Body of pancreas (tissue), 4 donors: ENCODE measurements at regions not wholly inside any gene's neighbourhood (a gene's known extent, or its start where the extent isn't known, plus 50 kb on each side); places are given as distances from the start of the nearest gene placed in this dataset.

Experiments used
- ATAC-seq: fragments of 150-250 bp; one replicate; pipeline ENCODE4 v1.9.1; 2016
- DNase-seq, 4 donors: peaks; one replicate each; pipeline ENCODE4 v3.0.0-alpha.2; 2019
- H3K27ac ChIP-seq, 4 donors: fragments of 200-600 bp; sonication (generic); 1 replicate in 3 of 4; 2 replicates in 1 of 4; pipeline versions ENCODE4 v1.5.1 to v1.6.1; 2016 to 2019; ENCODE audit warnings: mild to moderate bottlenecking in 1 of 4, mixed read lengths in 1 of 4, moderate library complexity in 1 of 4
- H3K27me3 ChIP-seq, 2 donors: fragments of 200-600 bp; sonication (generic); one replicate each; pipeline ENCODE4 v1.6.0; 2016; ENCODE audit warnings: mild to moderate bottlenecking in 1 of 2
- H3K36me3 ChIP-seq, 2 donors: fragments of 200-600 bp; sonication (generic); replicated peaks in 1 of 2; 2 replicates each; pipeline ENCODE4 v1.5.1; 2016; ENCODE audit warnings: low read depth in 2 of 2; ENCODE audit not compliant: insufficient read depth in 1 of 2
- H3K4me1 ChIP-seq: fragments of 200-600 bp; sonication (generic); one replicate; pipeline ENCODE4 v1.6.0; 2016
- H3K4me3 ChIP-seq, 2 donors: fragments of 200-600 bp; sonication (generic); 1 replicate in 1 of 2; 2 replicates in 1 of 2; pipeline ENCODE4 v1.5.1; 2016 to 2019
- H3K9me3 ChIP-seq, 3 donors: fragments of 200-600 bp; sonication (generic); 1 replicate in 2 of 3; 2 replicates in 1 of 3; pipeline ENCODE4 v1.5.1; 2016
- POLR2A ChIP-seq, 3 donors: fragments of 450-650 bp; IDR thresholded peaks; one replicate each; pipeline ENCODE4 v1.6.1; 2016; ENCODE audit warnings: antibody characterized with exemption in 3 of 3, mild to moderate bottlenecking in 2 of 3
- WGBS, 2 donors: methylation state at CpG; one replicate each; pipeline ENCODE4 v1.1.5; 2017; 5-methylcytosine and 5-hydroxymethylcytosine counted together
- intact Hi-C: fragments of 100-400 bp; cut with DNase I; formaldehyde crosslinking; loops from one replicate; pipeline ENCODE4 v1.15.1; 2023
- TF ChIP-seq, protein P1 (sequence below), 7 experiments: fragments of 450-650 bp in 4 of 7; fragments of 200-600 bp in 3 of 7; sonication (generic) in 3 of 7; IDR thresholded peaks; one replicate each; pipeline ENCODE4 v1.5.1; 2016 to 2019; ENCODE audit warnings: antibody characterized with exemption in 7 of 7

DNA sequence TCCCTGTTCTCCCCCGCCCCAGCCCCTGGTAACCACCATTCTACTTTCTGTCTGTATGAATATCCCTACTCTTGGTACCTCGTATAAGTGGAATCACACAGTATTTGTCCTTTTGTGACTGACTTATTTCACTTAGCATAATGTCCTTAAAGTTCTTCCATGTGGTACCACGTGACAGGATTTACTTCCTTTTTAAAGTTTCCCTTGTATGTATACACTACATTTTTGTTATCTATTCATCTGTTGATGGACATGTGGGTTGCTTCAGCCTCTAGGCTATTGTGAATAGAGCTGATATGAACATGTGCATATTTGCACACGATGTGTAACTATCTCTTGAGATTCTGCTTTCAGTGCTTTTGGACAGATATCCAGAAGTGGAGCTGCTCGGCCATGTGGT lies 59.6 kb upstream of the GJB6 start:
- no peaks in the 10 kb centered on the region for H3K9me3 ChIP-seq
- intact Hi-C loops, result no loop called here
- no peaks in the 10 kb centered on the region for H3K4me1 ChIP-seq
- no peak overlapping the region for H3K4me3 ChIP-seq
- DNase-seq (no peak), ATAC-seq (no peak)
- H3K27ac ChIP-seq, result no peak overlapping the region
- H3K36me3 ChIP-seq, result no peaks in the 10 kb centered on the region
- no peak for TF ChIP-seq POLR2A (IDR thresholded peaks at IDR 0.05)
- TF ChIP-seq, protein P1, sequence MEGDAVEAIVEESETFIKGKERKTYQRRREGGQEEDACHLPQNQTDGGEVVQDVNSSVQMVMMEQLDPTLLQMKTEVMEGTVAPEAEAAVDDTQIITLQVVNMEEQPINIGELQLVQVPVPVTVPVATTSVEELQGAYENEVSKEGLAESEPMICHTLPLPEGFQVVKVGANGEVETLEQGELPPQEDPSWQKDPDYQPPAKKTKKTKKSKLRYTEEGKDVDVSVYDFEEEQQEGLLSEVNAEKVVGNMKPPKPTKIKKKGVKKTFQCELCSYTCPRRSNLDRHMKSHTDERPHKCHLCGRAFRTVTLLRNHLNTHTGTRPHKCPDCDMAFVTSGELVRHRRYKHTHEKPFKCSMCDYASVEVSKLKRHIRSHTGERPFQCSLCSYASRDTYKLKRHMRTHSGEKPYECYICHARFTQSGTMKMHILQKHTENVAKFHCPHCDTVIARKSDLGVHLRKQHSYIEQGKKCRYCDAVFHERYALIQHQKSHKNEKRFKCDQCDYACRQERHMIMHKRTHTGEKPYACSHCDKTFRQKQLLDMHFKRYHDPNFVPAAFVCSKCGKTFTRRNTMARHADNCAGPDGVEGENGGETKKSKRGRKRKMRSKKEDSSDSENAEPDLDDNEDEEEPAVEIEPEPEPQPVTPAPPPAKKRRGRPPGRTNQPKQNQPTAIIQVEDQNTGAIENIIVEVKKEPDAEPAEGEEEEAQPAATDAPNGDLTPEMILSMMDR (IDR thresholded peaks at IDR 0.05), result no peak
- H3K27me3 ChIP-seq, result no peaks in the 10 kb centered on the region
- 54 to 74% methylated on average over 5 of the region's 5 CpGs for WGBS, 2 donors

DNA sequence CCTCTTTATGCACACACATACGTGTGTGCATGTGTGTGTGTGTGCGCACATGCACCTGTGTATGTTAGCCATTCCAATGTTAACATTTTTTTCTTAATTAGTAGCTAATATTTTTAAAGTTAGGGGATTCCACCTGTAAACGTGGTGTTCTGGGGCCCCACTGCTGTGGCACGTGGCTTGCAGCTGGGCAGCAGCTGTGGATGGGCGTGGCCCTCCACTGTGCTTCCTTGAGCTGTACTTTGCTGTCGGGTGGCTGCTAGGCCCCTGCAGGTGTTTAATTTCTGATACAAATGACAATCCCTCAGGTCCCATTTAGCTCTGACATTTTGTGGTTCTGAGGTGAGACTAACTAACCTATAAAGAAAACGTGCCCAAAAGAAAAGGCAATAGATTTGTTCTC lies 58.9 kb upstream of the GJB6 start:
- H3K4me1 ChIP-seq, result no peaks in the 10 kb centered on the region
- H3K27ac ChIP-seq, result no peak overlapping the region
- no peak for TF ChIP-seq POLR2A (IDR thresholded peaks at IDR 0.05)
- TF ChIP-seq, protein P1 (IDR thresholded peaks at IDR 0.05), result no peak
- ATAC-seq (no peak), DNase-seq (no peak)
- H3K36me3 ChIP-seq, result no peaks in the 10 kb centered on the region
- no peaks in the 10 kb centered on the region for H3K27me3 ChIP-seq
- 53 to 61% methylated on average over 7 of the region's 7 CpGs for WGBS, 2 donors
- intact Hi-C loops, result no loop called here
- peaks cover 0 to 3% (median 0%) of the 10 kb centered on the region in 3 donors for H3K9me3 ChIP-seq
- no peak overlapping the region for H3K4me3 ChIP-seq

DNA sequence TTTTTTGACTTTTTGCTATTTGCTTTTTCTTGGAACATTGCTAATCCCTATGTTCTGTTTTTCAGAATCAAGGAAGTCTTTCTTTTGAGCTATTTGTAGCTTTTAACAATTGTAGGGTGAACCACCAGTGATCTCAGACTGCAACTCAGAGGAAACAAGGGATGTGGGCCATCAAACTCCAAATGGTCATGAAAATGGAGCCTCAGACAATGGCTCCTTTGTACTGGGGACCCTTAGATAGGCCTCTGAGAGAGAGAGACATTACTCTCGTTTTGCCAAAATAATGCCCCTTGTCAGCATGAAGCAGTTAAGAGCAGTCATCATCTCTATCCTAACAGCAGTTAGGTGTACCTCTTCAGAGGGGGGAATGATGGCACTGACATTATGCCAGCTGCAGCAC lies 56.4 kb upstream of the GJB6 start:
- H3K9me3 ChIP-seq, result peaks cover 0 to 26% (median 0%) of the 10 kb centered on the region in 3 donors
- no peaks in the 10 kb centered on the region for H3K4me1 ChIP-seq
- H3K27me3 ChIP-seq, result no peaks in the 10 kb centered on the region
- no peak overlapping the region for H3K27ac ChIP-seq
- TF ChIP-seq, protein P1 (IDR thresholded peaks at IDR 0.05), result no peak
- no peak for TF ChIP-seq POLR2A (IDR thresholded peaks at IDR 0.05)
- ATAC-seq, result no peak
- WGBS, 2 donors, result 13 to 17% methylated on average over 1 of the region's 1 CpG
- H3K36me3 ChIP-seq, result no peaks in the 10 kb centered on the region
- H3K4me3 ChIP-seq, result no peak overlapping the region
- intact Hi-C loops, result no loop called here
- no peak for DNase-seq

DNA sequence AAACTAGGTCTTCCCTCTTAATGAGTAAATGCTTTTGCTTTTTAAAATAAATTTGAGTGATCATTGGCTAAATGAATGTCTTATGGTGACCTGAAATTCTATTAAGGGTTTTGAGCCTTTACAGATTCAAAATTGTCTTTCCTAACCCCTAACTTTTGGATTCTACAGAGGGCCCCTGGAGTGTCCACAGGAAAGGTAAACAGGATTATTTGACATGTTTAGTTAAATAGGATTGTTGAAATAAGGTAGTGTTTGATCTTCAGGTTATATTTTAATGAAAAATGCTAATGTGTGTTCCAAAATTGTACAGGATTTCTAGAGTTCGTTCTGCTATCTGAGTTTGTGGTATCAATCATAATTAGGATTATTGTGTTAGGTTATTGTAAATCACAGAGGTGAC lies 55.9 kb upstream of the GJB6 start:
- Histone ChIP-seq H3K27ac (no peak overlapping the region), H3K9me3 (peaks cover 0 to 31% (median 0%) of the 10 kb centered on the region in 3 donors), H3K4me3 (no peak overlapping the region), H3K36me3 (no peaks in the 10 kb centered on the region), H3K4me1 (no peaks in the 10 kb centered on the region), H3K27me3 (no peaks in the 10 kb centered on the region)
- WGBS, 2 donors, result 13 to 16% methylated on average over 1 of the region's 1 CpG
- intact Hi-C loops, result no loop called here
- no peak for ATAC-seq
- no peak for DNase-seq
- TF ChIP-seq, protein P1 (IDR thresholded peaks at IDR 0.05), result no peak
- no peak for TF ChIP-seq POLR2A (IDR thresholded peaks at IDR 0.05)

DNA sequence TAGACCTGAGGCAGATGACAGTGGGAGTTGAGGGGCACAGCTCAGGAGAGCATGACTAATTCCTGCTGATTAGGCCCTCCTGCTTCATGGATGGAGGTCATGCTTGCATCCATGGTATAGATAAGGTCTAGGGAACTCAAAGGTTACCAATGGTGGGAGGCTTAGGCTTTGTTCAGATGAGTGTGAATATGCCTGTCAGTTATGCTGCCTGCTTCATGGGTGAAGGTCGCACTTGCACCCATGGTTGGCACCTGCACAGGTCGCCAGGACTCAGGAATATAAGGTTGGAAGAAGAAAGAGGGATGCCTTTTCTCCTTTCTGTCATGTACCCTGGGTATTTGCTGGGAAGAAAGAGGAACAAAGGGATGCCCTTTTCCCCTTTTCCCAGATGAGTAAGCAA lies 53.4 kb upstream of the GJB6 start:
- ATAC-seq, result no peak
- WGBS, 2 donors, result 80% methylated on average over 2 of the region's 2 CpGs
- no peaks in the 10 kb centered on the region for H3K36me3 ChIP-seq
- no peak for DNase-seq
- H3K4me3 ChIP-seq, result no peak overlapping the region
- H3K27me3 ChIP-seq, result no peaks in the 10 kb centered on the region
- intact Hi-C loops, result no loop called here
- TF ChIP-seq POLR2A (IDR thresholded peaks at IDR 0.05), result no peak
- TF ChIP-seq, protein P1 (IDR thresholded peaks at IDR 0.05), result no peak
- no peaks in the 10 kb centered on the region for H3K4me1 ChIP-seq
- H3K9me3 ChIP-seq, result peaks cover 0 to 36% (median 4%) of the 10 kb centered on the region in 3 donors
- no peak overlapping the region for H3K27ac ChIP-seq
